ENCODE measurements at regions not wholly inside any gene's neighbourhood (a gene's known extent, or its start where the extent isn't known, plus 50 kb on each side); places are given as distances from the start of the nearest gene placed in this dataset.

DNA sequence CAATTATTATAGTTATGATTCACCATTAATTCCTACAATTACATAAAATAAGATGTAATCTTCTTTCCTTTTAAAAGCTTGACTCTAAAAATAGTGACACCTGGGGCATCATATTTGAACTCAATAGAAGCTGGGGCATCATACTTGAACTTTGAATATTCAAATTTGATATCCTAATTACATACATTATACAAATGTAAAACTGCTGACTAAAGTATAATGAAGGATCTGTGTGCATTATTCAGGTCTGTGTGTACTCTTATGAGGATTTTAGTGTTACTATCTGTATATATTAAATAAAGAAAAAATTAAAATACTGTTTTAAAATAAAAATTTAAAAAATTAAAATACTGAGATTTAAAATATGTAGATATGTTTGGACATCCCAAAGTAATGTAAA is 696.9 kb upstream of the FBXO33 start:
- Histone ChIP-seq H3K4me3 (ENCODE audit: low read depth, low read length) (no peak overlapping the region), H3K27me3 (ENCODE audit: control insufficient read depth, insufficient read depth, low read length) (no peaks in the 10 kb centered on the region), H3K36me3 (ENCODE audit: control insufficient read depth, insufficient read depth, low read length) (no peaks in the 10 kb centered on the region)
- no peak for DNase-seq (ENCODE audit: low read depth)
- TF ChIP-seq, protein P1, sequence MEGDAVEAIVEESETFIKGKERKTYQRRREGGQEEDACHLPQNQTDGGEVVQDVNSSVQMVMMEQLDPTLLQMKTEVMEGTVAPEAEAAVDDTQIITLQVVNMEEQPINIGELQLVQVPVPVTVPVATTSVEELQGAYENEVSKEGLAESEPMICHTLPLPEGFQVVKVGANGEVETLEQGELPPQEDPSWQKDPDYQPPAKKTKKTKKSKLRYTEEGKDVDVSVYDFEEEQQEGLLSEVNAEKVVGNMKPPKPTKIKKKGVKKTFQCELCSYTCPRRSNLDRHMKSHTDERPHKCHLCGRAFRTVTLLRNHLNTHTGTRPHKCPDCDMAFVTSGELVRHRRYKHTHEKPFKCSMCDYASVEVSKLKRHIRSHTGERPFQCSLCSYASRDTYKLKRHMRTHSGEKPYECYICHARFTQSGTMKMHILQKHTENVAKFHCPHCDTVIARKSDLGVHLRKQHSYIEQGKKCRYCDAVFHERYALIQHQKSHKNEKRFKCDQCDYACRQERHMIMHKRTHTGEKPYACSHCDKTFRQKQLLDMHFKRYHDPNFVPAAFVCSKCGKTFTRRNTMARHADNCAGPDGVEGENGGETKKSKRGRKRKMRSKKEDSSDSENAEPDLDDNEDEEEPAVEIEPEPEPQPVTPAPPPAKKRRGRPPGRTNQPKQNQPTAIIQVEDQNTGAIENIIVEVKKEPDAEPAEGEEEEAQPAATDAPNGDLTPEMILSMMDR (IDR thresholded peaks at IDR 0.05; ENCODE audit: insufficient read depth, low read length, poor library complexity, severe bottlenecking) = no peak

DNA sequence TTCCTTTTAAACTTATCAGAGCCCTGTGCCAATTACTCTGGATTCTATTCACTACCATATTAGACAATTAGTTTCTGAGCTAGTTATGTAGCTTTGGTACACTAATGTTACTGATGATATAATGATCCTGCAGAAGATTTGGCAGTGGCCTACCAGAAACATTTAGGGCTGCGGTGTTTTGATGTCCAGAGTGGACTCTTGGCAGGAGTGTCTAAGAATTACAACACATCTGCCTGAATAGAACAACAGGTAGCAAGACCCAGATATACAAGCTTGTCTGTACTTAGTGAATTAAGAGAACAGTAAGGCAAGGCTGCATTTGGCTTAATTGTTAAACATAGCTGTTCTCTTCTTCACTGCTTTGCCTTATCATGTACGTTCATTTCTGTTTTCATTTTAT is 691.6 kb upstream of the FBXO33 start:
- Histone ChIP-seq H3K27me3 (ENCODE audit: control insufficient read depth, insufficient read depth, low read length) (no peaks in the 10 kb centered on the region), H3K36me3 (ENCODE audit: control insufficient read depth, insufficient read depth, low read length) (no peaks in the 10 kb centered on the region), H3K4me3 (ENCODE audit: low read depth, low read length) (no peak overlapping the region)
- TF ChIP-seq, protein P1 (IDR thresholded peaks at IDR 0.05; ENCODE audit: insufficient read depth, low read length, poor library complexity, severe bottlenecking) = no peak
- no peak for DNase-seq (ENCODE audit: low read depth)

DNA sequence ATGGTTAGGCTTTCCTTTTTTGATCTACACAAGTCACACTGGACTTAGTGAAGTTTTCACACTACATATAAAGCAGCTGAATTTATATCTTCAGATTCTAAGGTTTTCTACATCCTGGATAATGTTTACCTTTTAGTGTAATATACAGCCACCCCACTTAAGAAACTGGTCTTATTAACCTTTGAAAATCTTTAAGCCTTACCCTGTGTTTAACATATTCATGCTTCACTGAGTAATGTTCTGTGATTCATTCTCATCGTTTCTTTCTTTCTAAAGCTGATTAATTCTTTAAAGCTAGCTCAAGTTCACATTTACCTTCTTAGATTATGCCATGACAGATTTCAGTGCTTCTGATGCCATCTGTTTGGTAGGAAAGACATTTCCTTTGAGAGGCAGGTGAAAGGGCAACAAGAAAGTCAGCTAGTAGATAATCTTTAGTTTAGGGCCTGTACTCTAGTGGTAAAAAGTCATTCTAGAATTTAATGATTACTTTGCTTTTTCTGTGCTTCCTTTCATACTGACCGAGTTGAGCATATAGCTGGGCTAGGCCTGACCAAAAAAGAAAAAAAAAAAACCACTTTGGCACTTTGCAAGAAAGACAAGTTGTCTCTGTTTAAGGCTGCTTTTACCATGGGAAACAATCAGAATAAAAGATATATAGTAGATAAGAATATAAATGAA is 690.9 kb upstream of the FBXO33 start:
- Histone ChIP-seq H3K36me3 (ENCODE audit: control insufficient read depth, insufficient read depth, low read length) (no peaks in the 10 kb centered on the region), H3K4me3 (ENCODE audit: low read depth, low read length) (no peak overlapping the region), H3K27me3 (ENCODE audit: control insufficient read depth, insufficient read depth, low read length) (no peaks in the 10 kb centered on the region)
- DNase-seq (ENCODE audit: low read depth) = peak; percentile 18
- TF ChIP-seq, protein P1 (IDR thresholded peaks at IDR 0.05; ENCODE audit: insufficient read depth, low read length, poor library complexity, severe bottlenecking) = no peak

DNA sequence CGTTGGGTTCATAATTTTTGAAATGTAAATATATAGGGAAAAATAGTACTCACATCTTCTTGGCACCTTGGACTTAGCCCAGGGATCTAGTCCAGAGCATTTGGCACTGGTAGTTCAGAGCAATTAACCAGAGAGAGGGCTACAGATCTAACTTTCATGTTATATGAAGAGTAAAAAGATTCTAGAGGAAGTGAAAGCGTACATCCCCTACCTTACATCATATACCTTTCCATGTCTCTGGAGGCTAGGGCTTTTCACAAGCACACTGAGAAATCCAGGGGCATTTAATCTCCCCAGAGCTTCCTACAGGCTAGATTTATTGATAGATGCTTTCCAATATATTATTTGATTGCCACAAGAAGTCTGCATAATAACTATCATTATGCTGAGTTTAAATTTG is 687.5 kb upstream of the FBXO33 start:
- H3K4me3 ChIP-seq (ENCODE audit: low read depth, low read length) = no peak overlapping the region
- H3K27me3 ChIP-seq (ENCODE audit: control insufficient read depth, insufficient read depth, low read length) = no peaks in the 10 kb centered on the region
- no peaks in the 10 kb centered on the region for H3K36me3 ChIP-seq (ENCODE audit: control insufficient read depth, insufficient read depth, low read length)
- TF ChIP-seq, protein P1 (IDR thresholded peaks at IDR 0.05; ENCODE audit: insufficient read depth, low read length, poor library complexity, severe bottlenecking) = no peak
- DNase-seq (ENCODE audit: low read depth) = no peak

DNA sequence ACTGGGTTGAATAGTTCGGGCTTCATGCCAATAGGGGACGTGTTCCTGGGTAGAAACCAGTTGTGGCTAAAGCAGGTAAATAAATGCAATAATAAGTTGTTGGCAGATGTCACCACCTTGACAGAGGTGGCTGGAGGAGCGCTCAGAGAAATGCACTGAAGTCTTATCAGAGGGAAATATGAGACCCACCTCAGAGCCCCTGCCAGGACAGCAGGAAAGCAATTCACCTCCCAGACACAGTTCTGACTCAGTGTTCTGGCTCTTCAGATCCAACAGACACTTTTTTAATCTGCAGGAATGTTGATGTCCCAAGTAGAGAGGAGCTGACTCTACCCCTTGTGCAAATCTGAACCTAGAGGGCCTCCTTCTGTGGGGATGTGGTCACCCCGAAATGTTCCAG is 687.1 kb upstream of the FBXO33 start:
- no peak for DNase-seq (ENCODE audit: low read depth)
- Histone ChIP-seq H3K4me3 (ENCODE audit: low read depth, low read length) (no peak overlapping the region), H3K27me3 (ENCODE audit: control insufficient read depth, insufficient read depth, low read length) (no peaks in the 10 kb centered on the region), H3K36me3 (ENCODE audit: control insufficient read depth, insufficient read depth, low read length) (no peaks in the 10 kb centered on the region)
- TF ChIP-seq, protein P1 (IDR thresholded peaks at IDR 0.05; ENCODE audit: insufficient read depth, low read length, poor library complexity, severe bottlenecking) = no peak

DNA sequence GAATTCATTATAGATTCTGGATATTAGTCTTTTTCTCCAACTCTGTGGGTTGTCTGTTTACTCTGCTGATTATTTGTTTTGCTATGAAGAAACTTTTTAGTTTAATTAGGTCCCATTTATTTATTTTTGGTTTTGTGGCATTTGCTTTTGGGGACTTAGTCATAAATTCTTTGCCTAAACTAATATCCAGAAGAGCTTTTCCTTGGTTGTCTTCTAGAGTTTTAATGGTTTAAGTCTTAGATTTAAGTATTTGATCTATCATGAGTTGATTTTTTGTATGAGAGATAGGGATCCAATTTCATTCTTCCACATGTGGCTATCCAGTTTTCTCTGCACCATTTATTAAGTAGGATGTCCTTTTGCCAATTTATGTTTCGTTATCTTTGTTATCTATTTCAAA is 683.4 kb upstream of the FBXO33 start:
- no peaks in the 10 kb centered on the region for H3K27me3 ChIP-seq (ENCODE audit: control insufficient read depth, insufficient read depth, low read length)
- no peak for DNase-seq (ENCODE audit: low read depth)
- TF ChIP-seq, protein P1 (IDR thresholded peaks at IDR 0.05; ENCODE audit: insufficient read depth, low read length, poor library complexity, severe bottlenecking) = no peak
- H3K4me3 ChIP-seq (ENCODE audit: low read depth, low read length) = no peak overlapping the region
- no peaks in the 10 kb centered on the region for H3K36me3 ChIP-seq (ENCODE audit: control insufficient read depth, insufficient read depth, low read length)
